GM21515 (cell line): ENCODE measurements at regions not wholly inside any gene's neighbourhood (a gene's known extent, or its start where the extent isn't known, plus 50 kb on each side); places are given as distances from the start of the nearest gene placed in this dataset.
"Not testable (repeated sequence)": the region's sequence is repeated elsewhere in the genome, so short reads cannot be mapped to it uniquely, and the experiment has no call there.

Source experiments
- ATAC-seq: cut with Tn5 transposase; IDR thresholded peaks from one replicate; pipeline ENCODE4 v1.9.1; 2021; ENCODE audit not compliant: unreplicated experiment

GRCh38 chr5:124103056-124103455, 591.1 kb downstream of the CSNK1G3 start:
- not testable (repeated sequence) for ATAC-seq

- ATAC-seq: no peak
Measured at GRCh38 chr5:124102486-124102885, 590.5 kb downstream of the CSNK1G3 start.

GRCh38 chr5:124093658-124094057, 581.7 kb downstream of the CSNK1G3 start:
- ATAC-seq: no peak

GRCh38 chr5:124090115-124090514, 578.1 kb downstream of the CSNK1G3 start:
- no peak for ATAC-seq

GRCh38 chr5:124089578-124089977, 577.6 kb downstream of the CSNK1G3 start:
- ATAC-seq: no peak

- no peak for ATAC-seq
Measured at GRCh38 chr5:124088289-124089032, 576.5 kb downstream of the CSNK1G3 start.

GRCh38 chr5:124087752-124088151, 575.8 kb downstream of the CSNK1G3 start:
- no peak for ATAC-seq

- ATAC-seq: no peak
Measured at GRCh38 chr5:124080256-124080655, 568.3 kb downstream of the CSNK1G3 start.

- no peak for ATAC-seq
Measured at GRCh38 chr5:124079062-124079461, 567.1 kb downstream of the CSNK1G3 start.

- no peak for ATAC-seq
Measured at GRCh38 chr5:124074500-124074899, 562.5 kb downstream of the CSNK1G3 start.

GRCh38 chr5:124072570-124072969, 560.6 kb downstream of the CSNK1G3 start:
- no peak for ATAC-seq

- ATAC-seq: no peak
Measured at GRCh38 chr5:124071039-124071438, 559.1 kb downstream of the CSNK1G3 start.

GRCh38 chr5:124065508-124065907, 553.5 kb downstream of the CSNK1G3 start:
- no peak for ATAC-seq

GRCh38 chr5:124064956-124065355, 553.0 kb downstream of the CSNK1G3 start:
- no peak for ATAC-seq

- ATAC-seq: no peak
Measured at GRCh38 chr5:124061663-124062062, 549.7 kb downstream of the CSNK1G3 start.

- no peak for ATAC-seq
Measured at GRCh38 chr5:124061068-124061430, 549.1 kb downstream of the CSNK1G3 start.

- ATAC-seq: no peak
Measured at GRCh38 chr5:124060413-124061067, 548.6 kb downstream of the CSNK1G3 start.

- no peak for ATAC-seq
Measured at GRCh38 chr5:124060011-124060410, 548.0 kb downstream of the CSNK1G3 start.

- no peak for ATAC-seq
Measured at GRCh38 chr5:124059200-124059599, 547.2 kb downstream of the CSNK1G3 start.

- ATAC-seq: no peak
Measured at GRCh38 chr5:124057724-124058231, 545.8 kb downstream of the CSNK1G3 start.

GRCh38 chr5:124056991-124057723, 545.2 kb downstream of the CSNK1G3 start:
- ATAC-seq: peak; percentile 43
